ENCODE measurements at regions not wholly inside any gene's neighbourhood (a gene's known extent, or its start where the extent isn't known, plus 50 kb on each side); places are given as distances from the start of the nearest gene placed in this dataset.

DNA sequence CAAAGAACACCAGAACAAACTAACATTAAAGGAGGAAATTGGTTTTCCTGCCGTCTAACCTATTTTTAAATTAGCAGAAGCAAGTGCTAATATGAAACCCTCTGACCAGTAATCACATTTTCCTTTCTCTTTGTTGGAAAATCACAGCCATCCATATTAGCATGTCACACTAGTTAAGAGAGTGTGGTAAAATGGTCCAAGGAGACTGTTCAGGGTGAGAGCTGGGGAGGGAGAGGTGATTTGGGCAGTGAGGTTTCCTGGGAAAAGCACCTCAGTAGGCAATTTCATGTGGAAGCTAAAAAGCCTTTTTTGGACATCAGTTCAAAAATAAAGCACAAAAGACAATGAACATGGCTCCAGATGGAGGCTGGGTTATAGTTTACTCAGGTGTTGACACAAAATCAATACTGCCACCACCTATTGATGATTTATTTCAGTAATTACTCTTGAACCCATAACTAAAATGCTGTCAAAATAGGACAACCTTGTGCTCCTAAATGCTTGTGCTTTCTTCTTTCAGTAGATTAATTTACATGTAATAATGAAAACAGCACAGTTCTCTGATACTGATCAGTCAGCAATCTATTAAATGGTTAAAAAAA is 333.2 kb downstream of the SAMD5 start:
- no peaks in the 10 kb centered on the region for H3K9me2 ChIP-seq (ENCODE audit: low read depth, low read length)
- no peaks in the 10 kb centered on the region for H3K79me2 ChIP-seq (ENCODE audit: insufficient read depth, low read length)
- H3K4me1 ChIP-seq (ENCODE audit: insufficient read depth, low read length, severe bottlenecking), result no peaks in the 10 kb centered on the region
- no peak for TF ChIP-seq EZH2 (IDR thresholded peaks at IDR 0.05; ENCODE audit: borderline replicate concordance, low read length)
- TF ChIP-seq, protein P1, sequence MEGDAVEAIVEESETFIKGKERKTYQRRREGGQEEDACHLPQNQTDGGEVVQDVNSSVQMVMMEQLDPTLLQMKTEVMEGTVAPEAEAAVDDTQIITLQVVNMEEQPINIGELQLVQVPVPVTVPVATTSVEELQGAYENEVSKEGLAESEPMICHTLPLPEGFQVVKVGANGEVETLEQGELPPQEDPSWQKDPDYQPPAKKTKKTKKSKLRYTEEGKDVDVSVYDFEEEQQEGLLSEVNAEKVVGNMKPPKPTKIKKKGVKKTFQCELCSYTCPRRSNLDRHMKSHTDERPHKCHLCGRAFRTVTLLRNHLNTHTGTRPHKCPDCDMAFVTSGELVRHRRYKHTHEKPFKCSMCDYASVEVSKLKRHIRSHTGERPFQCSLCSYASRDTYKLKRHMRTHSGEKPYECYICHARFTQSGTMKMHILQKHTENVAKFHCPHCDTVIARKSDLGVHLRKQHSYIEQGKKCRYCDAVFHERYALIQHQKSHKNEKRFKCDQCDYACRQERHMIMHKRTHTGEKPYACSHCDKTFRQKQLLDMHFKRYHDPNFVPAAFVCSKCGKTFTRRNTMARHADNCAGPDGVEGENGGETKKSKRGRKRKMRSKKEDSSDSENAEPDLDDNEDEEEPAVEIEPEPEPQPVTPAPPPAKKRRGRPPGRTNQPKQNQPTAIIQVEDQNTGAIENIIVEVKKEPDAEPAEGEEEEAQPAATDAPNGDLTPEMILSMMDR (IDR thresholded peaks at IDR 0.05; ENCODE audit: low read length), result no peak
- H2AFZ ChIP-seq (ENCODE audit: low read length), result no peak overlapping the region
- no peak overlapping the region for H3K4me2 ChIP-seq (ENCODE audit: low read length)
- no peaks in the 10 kb centered on the region for H4K20me1 ChIP-seq (ENCODE audit: insufficient read depth, low read length)
- H3K27me3 ChIP-seq (ENCODE audit: insufficient read depth, low read length), result no peaks in the 10 kb centered on the region
- no peaks in the 10 kb centered on the region for H3F3A ChIP-seq (ENCODE audit: insufficient read depth, low read length)
- no peaks in the 10 kb centered on the region for H3K36me3 ChIP-seq (ENCODE audit: insufficient read depth, low read length)
- no peak overlapping the region for H3K27ac ChIP-seq (ENCODE audit: low read depth, low read length, poor library complexity, severe bottlenecking)
- H3K4me3 ChIP-seq (ENCODE audit: low read depth, low read length, poor library complexity, severe bottlenecking), result no peak overlapping the region
- H3K9ac ChIP-seq (ENCODE audit: low read length), result no peak overlapping the region
- no peaks in the 10 kb centered on the region for H3K9me3 ChIP-seq (ENCODE audit: low read length)

DNA sequence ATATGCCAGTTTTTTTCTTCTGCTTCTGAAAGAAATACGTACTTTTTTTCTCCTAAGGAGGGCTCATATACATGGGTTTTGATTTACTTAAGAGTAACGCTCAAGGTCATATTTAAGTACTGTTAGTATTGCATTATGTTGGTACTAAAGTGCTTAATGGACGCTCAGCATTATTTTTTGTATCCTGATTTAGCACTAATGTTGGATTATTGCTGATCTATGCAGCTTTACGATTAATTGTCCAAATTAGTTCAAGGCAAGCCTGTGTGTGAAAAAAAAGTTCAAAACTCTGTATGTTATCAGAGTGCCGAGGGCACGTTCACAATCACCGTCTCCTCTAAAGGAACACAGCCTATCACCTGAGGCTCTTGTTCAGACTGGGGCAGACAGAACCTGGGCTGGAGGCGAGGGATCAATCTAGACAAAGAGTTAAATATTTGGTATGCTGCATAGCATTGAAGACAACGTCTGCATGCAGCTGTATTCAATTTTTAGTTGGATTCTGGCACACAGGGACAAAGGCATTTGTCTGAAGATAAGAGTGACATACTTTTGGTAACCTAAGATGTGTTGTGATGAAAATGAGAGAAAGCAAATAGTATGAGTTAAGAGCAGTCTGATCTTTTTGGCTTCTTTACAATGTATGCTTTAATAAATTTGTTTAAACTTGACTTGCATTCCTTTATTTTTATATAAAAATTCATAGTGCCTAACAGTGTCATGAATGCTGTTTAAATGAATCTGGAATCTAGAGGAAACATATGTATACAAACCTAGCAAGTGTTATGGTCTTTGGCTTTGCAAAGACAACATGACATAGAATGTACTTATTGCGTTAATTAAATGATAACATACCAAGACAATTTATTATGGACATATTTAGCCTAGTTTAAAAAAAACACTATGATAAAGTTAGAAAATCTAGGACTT is 341.2 kb downstream of the SAMD5 start:
- no peak overlapping the region for H3K9ac ChIP-seq (ENCODE audit: low read length)
- TF ChIP-seq, protein P1 (IDR thresholded peaks at IDR 0.05; ENCODE audit: low read length), result no peak
- no peak for TF ChIP-seq EZH2 (IDR thresholded peaks at IDR 0.05; ENCODE audit: borderline replicate concordance, low read length)

DNA sequence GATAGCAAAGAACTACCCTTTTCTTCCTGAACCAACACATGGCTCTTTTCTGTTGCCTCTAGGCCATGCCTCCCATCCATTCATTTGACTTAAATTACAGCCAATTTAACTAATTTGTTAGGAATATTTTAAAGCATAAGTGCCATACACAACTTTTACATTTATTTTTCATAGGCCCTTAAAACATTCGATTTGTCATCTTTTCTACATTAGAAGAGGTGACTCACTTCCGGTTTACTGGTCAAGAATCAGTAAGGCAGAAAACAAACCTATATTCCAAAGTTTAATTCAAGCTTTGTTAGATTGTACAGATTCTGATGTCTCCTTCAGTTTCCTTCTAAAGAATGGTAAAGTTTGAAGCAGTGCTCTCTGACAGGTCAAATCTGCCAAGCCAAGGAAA is 344.3 kb downstream of the SAMD5 start:
- no peaks in the 10 kb centered on the region for H3K9me2 ChIP-seq (ENCODE audit: low read depth, low read length)
- H3F3A ChIP-seq (ENCODE audit: insufficient read depth, low read length), result no peaks in the 10 kb centered on the region
- no peaks in the 10 kb centered on the region for H3K9me3 ChIP-seq (ENCODE audit: low read length)
- no peaks in the 10 kb centered on the region for H3K36me3 ChIP-seq (ENCODE audit: insufficient read depth, low read length)
- TF ChIP-seq, protein P1 (IDR thresholded peaks at IDR 0.05; ENCODE audit: low read length), result no peak
- no peak for TF ChIP-seq EZH2 (IDR thresholded peaks at IDR 0.05; ENCODE audit: borderline replicate concordance, low read length)
- H3K9ac ChIP-seq (ENCODE audit: low read length), result no peak overlapping the region
- no peak overlapping the region for H3K4me2 ChIP-seq (ENCODE audit: low read length)
- H2AFZ ChIP-seq (ENCODE audit: low read length), result no peak overlapping the region
- no peaks in the 10 kb centered on the region for H3K27me3 ChIP-seq (ENCODE audit: insufficient read depth, low read length)
- no peak overlapping the region for H3K4me3 ChIP-seq (ENCODE audit: low read depth, low read length, poor library complexity, severe bottlenecking)
- no peak overlapping the region for H3K27ac ChIP-seq (ENCODE audit: low read depth, low read length, poor library complexity, severe bottlenecking)
- no peaks in the 10 kb centered on the region for H3K79me2 ChIP-seq (ENCODE audit: insufficient read depth, low read length)
- no peaks in the 10 kb centered on the region for H4K20me1 ChIP-seq (ENCODE audit: insufficient read depth, low read length)
- no peaks in the 10 kb centered on the region for H3K4me1 ChIP-seq (ENCODE audit: insufficient read depth, low read length, severe bottlenecking)

More for the DNA sequence above, 341.2 kb downstream of the SAMD5 start:
- Histone ChIP-seq H3K9me3 (ENCODE audit: low read length) (no peaks in the 10 kb centered on the region), H2AFZ (ENCODE audit: low read length) (no peak overlapping the region), H3K79me2 (ENCODE audit: insufficient read depth, low read length) (no peaks in the 10 kb centered on the region), H3K9me2 (ENCODE audit: low read depth, low read length) (no peaks in the 10 kb centered on the region), H3K4me3 (ENCODE audit: low read depth, low read length, poor library complexity, severe bottlenecking) (no peak overlapping the region), H3K4me1 (ENCODE audit: insufficient read depth, low read length, severe bottlenecking) (no peaks in the 10 kb centered on the region), H3F3A (ENCODE audit: insufficient read depth, low read length) (no peaks in the 10 kb centered on the region), H3K4me2 (ENCODE audit: low read length) (no peak overlapping the region), H3K36me3 (ENCODE audit: insufficient read depth, low read length) (no peaks in the 10 kb centered on the region), H3K27me3 (ENCODE audit: insufficient read depth, low read length) (no peaks in the 10 kb centered on the region), H3K27ac (ENCODE audit: low read depth, low read length, poor library complexity, severe bottlenecking) (no peak overlapping the region), H4K20me1 (ENCODE audit: insufficient read depth, low read length) (no peaks in the 10 kb centered on the region)

Measured in OCI-LY1 (cell line).